Brain microvascular endothelial cell (primary cell): ENCODE measurements at regions not wholly inside any gene's neighbourhood (a gene's known extent, or its start where the extent isn't known, plus 50 kb on each side); places are given as distances from the start of the nearest gene placed in this dataset.

Experiments
- DNase-seq: peaks from one replicate; pipeline ENCODE4 v3.0.0-alpha.2; 2020
- H3K27ac ChIP-seq: fragments of 250-450 bp; sonication (Bioruptor Pico); 2 replicates; pipeline ENCODE4 v1.5.1; 2020; ENCODE audit warnings: mild to moderate bottlenecking, moderate library complexity
- H3K27me3 ChIP-seq: fragments of 250-450 bp; sonication (Bioruptor Pico); replicated peaks from 2 replicates; pipeline ENCODE4 v1.5.1; 2020; ENCODE audit warnings: mild to moderate bottlenecking
- H3K36me3 ChIP-seq: fragments of 250-450 bp; sonication (Bioruptor Pico); replicated peaks from 2 replicates; pipeline ENCODE4 v1.5.1; 2020; ENCODE audit warnings: mild to moderate bottlenecking
- H3K4me3 ChIP-seq: 2 replicates; pipeline ENCODE4 v1.5.1; 2011; ENCODE audit warnings: low read depth, mild to moderate bottlenecking, control low read depth, low read length, moderate library complexity
- in situ Hi-C: cut with HindIII; loops from 2 replicates; pipeline ENCODE4 v1.10.0; 2017; ENCODE audit warnings: low sequenced_read_pairs, low pct_ligation_motif_present
- TF ChIP-seq, protein P1 (sequence below): IDR thresholded peaks from 2 replicates; pipeline ENCODE4 v1.5.1; 2011; ENCODE audit warnings: low read depth, mild to moderate bottlenecking, moderate library complexity, low read length, control low read depth, inconsistent platforms; ENCODE audit errors: missing control alignments

- no peak for DNase-seq
- Histone ChIP-seq H3K27me3 (no peaks in the 10 kb centered on the region), H3K36me3 (no peaks in the 10 kb centered on the region), H3K4me3 (no peak overlapping the region), H3K27ac (no peak overlapping the region)
- TF ChIP-seq, protein P1, sequence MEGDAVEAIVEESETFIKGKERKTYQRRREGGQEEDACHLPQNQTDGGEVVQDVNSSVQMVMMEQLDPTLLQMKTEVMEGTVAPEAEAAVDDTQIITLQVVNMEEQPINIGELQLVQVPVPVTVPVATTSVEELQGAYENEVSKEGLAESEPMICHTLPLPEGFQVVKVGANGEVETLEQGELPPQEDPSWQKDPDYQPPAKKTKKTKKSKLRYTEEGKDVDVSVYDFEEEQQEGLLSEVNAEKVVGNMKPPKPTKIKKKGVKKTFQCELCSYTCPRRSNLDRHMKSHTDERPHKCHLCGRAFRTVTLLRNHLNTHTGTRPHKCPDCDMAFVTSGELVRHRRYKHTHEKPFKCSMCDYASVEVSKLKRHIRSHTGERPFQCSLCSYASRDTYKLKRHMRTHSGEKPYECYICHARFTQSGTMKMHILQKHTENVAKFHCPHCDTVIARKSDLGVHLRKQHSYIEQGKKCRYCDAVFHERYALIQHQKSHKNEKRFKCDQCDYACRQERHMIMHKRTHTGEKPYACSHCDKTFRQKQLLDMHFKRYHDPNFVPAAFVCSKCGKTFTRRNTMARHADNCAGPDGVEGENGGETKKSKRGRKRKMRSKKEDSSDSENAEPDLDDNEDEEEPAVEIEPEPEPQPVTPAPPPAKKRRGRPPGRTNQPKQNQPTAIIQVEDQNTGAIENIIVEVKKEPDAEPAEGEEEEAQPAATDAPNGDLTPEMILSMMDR = no peak
- in situ Hi-C loops = no loop called here
Observed at GRCh38 chr13:79160818-79161217, 245.2 kb downstream of the RBM26 start.

GRCh38 chr13:79155883-79156282 is 250.2 kb downstream of the RBM26 start:
- Histone ChIP-seq H3K27me3 (no peaks in the 10 kb centered on the region), H3K27ac (no peak overlapping the region), H3K36me3 (no peaks in the 10 kb centered on the region), H3K4me3 (no peak overlapping the region)
- in situ Hi-C loops = no loop called here
- no peak for DNase-seq
- TF ChIP-seq, protein P1 = no peak

DNA sequence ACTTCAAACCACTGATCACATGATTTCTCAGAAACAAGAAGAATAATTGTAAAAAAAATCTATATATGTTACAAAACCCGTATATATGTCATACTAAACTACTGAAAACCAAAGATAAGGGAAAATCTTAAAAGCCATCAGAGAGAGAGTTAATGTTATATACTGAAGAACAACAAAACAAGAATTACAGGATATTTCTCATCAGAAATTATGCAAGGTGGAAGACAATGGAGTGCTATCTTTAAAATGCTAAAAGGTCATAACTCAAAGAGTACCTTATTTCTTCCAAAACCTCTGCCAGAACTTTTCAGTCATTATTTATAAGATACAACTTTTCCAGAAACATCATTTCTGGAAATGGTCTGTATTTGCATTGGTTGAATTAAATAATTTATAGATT is 256.8 kb downstream of the RBM26 start:
- TF ChIP-seq, protein P1 = no peak
- H3K4me3 ChIP-seq = no peak overlapping the region
- no peak for DNase-seq
- H3K27ac ChIP-seq = no peak overlapping the region
- no peaks in the 10 kb centered on the region for H3K27me3 ChIP-seq
- in situ Hi-C loops = no loop called here
- no peaks in the 10 kb centered on the region for H3K36me3 ChIP-seq

- in situ Hi-C loops = no loop called here
- TF ChIP-seq, protein P1 = no peak
- Histone ChIP-seq H3K36me3 (no peaks in the 10 kb centered on the region), H3K4me3 (no peak overlapping the region), H3K27ac (no peak overlapping the region), H3K27me3 (no peaks in the 10 kb centered on the region)
- DNase-seq = no peak
Observed at GRCh38 chr13:79141082-79141481, 265.0 kb downstream of the RBM26 start.

- no peaks in the 10 kb centered on the region for H3K27me3 ChIP-seq
- DNase-seq = peak; percentile 6
- H3K4me3 ChIP-seq = no peak overlapping the region
- TF ChIP-seq, protein P1 = no peak
- H3K36me3 ChIP-seq = no peaks in the 10 kb centered on the region
- in situ Hi-C loops = no loop called here
- H3K27ac ChIP-seq = no peak overlapping the region
Observed at GRCh38 chr13:79128158-79128557, 277.9 kb downstream of the RBM26 start.

GRCh38 chr13:79126706-79127105 is 279.3 kb downstream of the RBM26 start:
- no peaks in the 10 kb centered on the region for H3K27me3 ChIP-seq
- H3K4me3 ChIP-seq = no peak overlapping the region
- TF ChIP-seq, protein P1 = no peak
- no peak for DNase-seq
- in situ Hi-C loops = no loop called here
- no peaks in the 10 kb centered on the region for H3K36me3 ChIP-seq
- H3K27ac ChIP-seq = no peak overlapping the region
